HEK293 (cell line): ENCODE measurements at regions not wholly inside any gene's neighbourhood (a gene's known extent, or its start where the extent isn't known, plus 50 kb on each side); places are given as distances from the start of the nearest gene placed in this dataset.
A peak's percentile ranks its signal among the peaks of the same experiment; 100 is the strongest.
"Not testable (repeated sequence)": the region's sequence is repeated elsewhere in the genome, so short reads cannot be mapped to it uniquely, and the experiment has no call there.

Experiments used
- CTCF ChIA-PET: fragments of 350-600 bp; formaldehyde crosslinking; extraction: SDS; loops from one replicate; lab custom pipeline; 2021; ENCODE audit warnings: antibody characterized with exemption; lab: Yijun Ruan, JAX
- POLR2A ChIA-PET: fragments of 300-600 bp; formaldehyde crosslinking; extraction: SDS; loops from one replicate; lab custom pipeline; 2020; ENCODE audit warnings: antibody characterized with exemption, inconsistent platforms; lab: Yijun Ruan, JAX
- H3K27ac ChIP-seq: fragments of 200-500 bp; sonication (Bioruptor generic); 2 replicates; pipeline ENCODE4 v1.5.1; 2014; ENCODE audit warnings: low read depth, low read length, control low read depth, inconsistent platforms; ENCODE audit errors: extremely low read depth
- H3K36me3 ChIP-seq, 2 experiments: fragments of 200-500 bp in 1 of 2; sonication (Bioruptor generic) in 1 of 2; 1 replicate in 1 of 2; 2 replicates in 1 of 2; pipeline ENCODE4 v1.5.1; 2014 to 2017; ENCODE audit warnings: inconsistent platforms in 2 of 2, low read length in 2 of 2; ENCODE audit not compliant: control insufficient read depth in 2 of 2, insufficient read depth in 1 of 2
- H3K4me1 ChIP-seq: fragments of 200-500 bp; sonication (Bioruptor generic); 2 replicates; pipeline ENCODE4 v1.5.1; 2014; ENCODE audit warnings: mild to moderate bottlenecking, low read length, inconsistent platforms; ENCODE audit not compliant: control insufficient read depth, insufficient read depth
- H3K4me3 ChIP-seq: 2 replicates; pipeline ENCODE4 v1.5.1; 2011; ENCODE audit warnings: low read depth, mild to moderate bottlenecking, control low read depth, low read length, moderate library complexity
- H3K9me3 ChIP-seq: fragments of 200-500 bp; sonication (Bioruptor generic); 2 replicates; pipeline ENCODE4 v1.5.1; 2014; ENCODE audit warnings: low read depth, low read length, inconsistent platforms; ENCODE audit not compliant: control insufficient read depth, insufficient read depth
- AEBP2 ChIP-seq: fragments of 450-650 bp; formaldehyde crosslinking; IDR thresholded peaks from 2 replicates; pipeline ENCODE4 v1.5.1; 2016; ENCODE audit warnings: missing biosample characterization, missing genetic modification characterization, borderline replicate concordance
- FEZF1 ChIP-seq: fragments of 450-650 bp; formaldehyde crosslinking; IDR thresholded peaks from 2 replicates; pipeline ENCODE4 v1.5.1; 2016; ENCODE audit warnings: missing biosample characterization, missing genetic modification characterization
- IKZF3 ChIP-seq: fragments of 450-650 bp; IDR thresholded peaks from 2 replicates; pipeline ENCODE4 v1.5.0; 2018; ENCODE audit warnings: missing biosample characterization, mild to moderate bottlenecking, missing genetic modification characterization, moderate library complexity
- KLF1 ChIP-seq: fragments of 450-650 bp; formaldehyde crosslinking; IDR thresholded peaks from 2 replicates; pipeline ENCODE4 v1.5.1; 2016; ENCODE audit warnings: missing biosample characterization, missing genetic modification characterization
- MYNN ChIP-seq: fragments of 450-650 bp; formaldehyde crosslinking; IDR thresholded peaks from 2 replicates; pipeline ENCODE4 v1.5.1; 2016; ENCODE audit warnings: missing biosample characterization, missing genetic modification characterization, borderline replicate concordance
- PRDM6 ChIP-seq: fragments of 450-650 bp; formaldehyde crosslinking; IDR thresholded peaks from 2 replicates; pipeline ENCODE4 v1.5.1; 2017; ENCODE audit warnings: missing biosample characterization, missing genetic modification characterization
- SCRT2 ChIP-seq: fragments of 450-650 bp; formaldehyde crosslinking; IDR thresholded peaks from 2 replicates; pipeline ENCODE4 v1.5.1; 2016; ENCODE audit warnings: missing biosample characterization, missing genetic modification characterization
- ZBTB17 ChIP-seq: fragments of 450-650 bp; formaldehyde crosslinking; IDR thresholded peaks from 2 replicates; pipeline ENCODE4 v1.5.1; 2016; ENCODE audit warnings: missing biosample characterization, missing genetic modification characterization
- ZBTB6 ChIP-seq: fragments of 450-650 bp; formaldehyde crosslinking; IDR thresholded peaks from 2 replicates; pipeline ENCODE4 v1.5.1; 2017; ENCODE audit warnings: missing biosample characterization, missing genetic modification characterization
- ZIC2 ChIP-seq: fragments of 450-650 bp; formaldehyde crosslinking; IDR thresholded peaks from 2 replicates; pipeline ENCODE4 v1.5.1; 2016; ENCODE audit warnings: missing biosample characterization, missing genetic modification characterization
- ZNF202 ChIP-seq: fragments of 450-650 bp; formaldehyde crosslinking; IDR thresholded peaks from 2 replicates; pipeline ENCODE4 v1.5.1; 2016; ENCODE audit warnings: missing biosample characterization, missing genetic modification characterization, borderline replicate concordance
- ZNF214 ChIP-seq: fragments of 450-650 bp; formaldehyde crosslinking; IDR thresholded peaks from 2 replicates; pipeline ENCODE4 v1.5.1; 2017; ENCODE audit warnings: missing biosample characterization, mild to moderate bottlenecking, missing genetic modification characterization, borderline replicate concordance
- ZNF335 ChIP-seq: fragments of 450-650 bp; formaldehyde crosslinking; conservative IDR thresholded peaks from 2 replicates; pipeline ENCODE4 v1.5.1; 2016; ENCODE audit warnings: missing biosample characterization, missing genetic modification characterization
- ZNF366 ChIP-seq: fragments of 450-650 bp; formaldehyde crosslinking; conservative IDR thresholded peaks from 2 replicates; pipeline ENCODE4 v1.5.1; 2016; ENCODE audit warnings: missing biosample characterization, missing genetic modification characterization
- ZNF558 ChIP-seq: fragments of 450-650 bp; formaldehyde crosslinking; IDR thresholded peaks from 2 replicates; pipeline ENCODE4 v1.5.1; 2016; ENCODE audit warnings: missing biosample characterization, missing genetic modification characterization
- ZNF561 ChIP-seq: fragments of 450-650 bp; IDR thresholded peaks from 2 replicates; pipeline ENCODE4 v1.5.1; 2018; ENCODE audit warnings: missing biosample characterization, missing genetic modification characterization, borderline replicate concordance
- ZNF777 ChIP-seq: fragments of 450-650 bp; formaldehyde crosslinking; IDR thresholded peaks from 2 replicates; pipeline ENCODE4 v1.5.1; 2017; ENCODE audit warnings: missing biosample characterization, missing genetic modification characterization, borderline replicate concordance
- ZXDB ChIP-seq: fragments of 450-650 bp; formaldehyde crosslinking; IDR thresholded peaks from 2 replicates; pipeline ENCODE4 v1.5.1; 2016; ENCODE audit warnings: missing biosample characterization, missing genetic modification characterization

GRCh38 chr6:90676516-90677300 is 89.8 kb upstream of the MAP3K7 start:
- H3K36me3 ChIP-seq: no peaks in the 10 kb centered on the region
- H3K27ac ChIP-seq: no peak overlapping the region
- no peak overlapping the region for H3K4me3 ChIP-seq
- no peak for TF ChIP-seq ZNF558
- TF ChIP-seq IKZF3 (tag by site-specific recombination): peak; percentile 83; the same call in 1 of the 2 replicates
- TF ChIP-seq ZNF561 (tag by site-specific recombination): peak; percentile 36; the same call in 1 of the 2 replicates
- no peak for TF ChIP-seq ZXDB
- TF ChIP-seq ZNF335: peak; percentile 44
- no peak for TF ChIP-seq SCRT2 (tag by site-specific recombination)
- peak; percentile 5; the same call in 1 of the 2 replicates for TF ChIP-seq FEZF1
- TF ChIP-seq ZNF777 (tag by site-specific recombination): no peak
- TF ChIP-seq ZIC2 (tag by site-specific recombination): peak; percentile 87
- no peak for TF ChIP-seq AEBP2 (tag by site-specific recombination)
- TF ChIP-seq ZNF366 (tag by site-specific recombination): no peak
- no peak for TF ChIP-seq ZNF214
- TF ChIP-seq ZNF202 (tag by site-specific recombination): no peak
- peak; percentile 62 for TF ChIP-seq ZBTB17 (tag by site-specific recombination)
- TF ChIP-seq KLF1 (tag by site-specific recombination): no peak
- peak; percentile 89 for TF ChIP-seq PRDM6 (tag by site-specific recombination)
- no peak for TF ChIP-seq ZBTB6 (tag by site-specific recombination)
- peak; percentile 58 for TF ChIP-seq MYNN (tag by site-specific recombination)
- POLR2A ChIA-PET: no interaction called here
- peaks cover 19% of the 10 kb centered on the region for H3K4me1 ChIP-seq
- no peaks in the 10 kb centered on the region for H3K9me3 ChIP-seq
- CTCF ChIA-PET: no interaction called here

- H3K9me3 ChIP-seq, H3K36me3 ChIP-seq, POLR2A ChIA-PET, H3K4me3 ChIP-seq, H3K27ac ChIP-seq: not testable (repeated sequence)
- CTCF ChIA-PET: interaction anchor here (0.9 kb wide), 1 partner anchor 185 kb away, joined by 3 read pairs; no protein-coding TSS in a partner anchor
- H3K4me1 ChIP-seq: peaks cover 19% of the 10 kb centered on the region
Observed at GRCh38 chr6:90675107-90675506, 88.2 kb upstream of the MAP3K7 start.

- H3K36me3 ChIP-seq, POLR2A ChIA-PET, H3K27ac ChIP-seq, CTCF ChIA-PET, H3K4me3 ChIP-seq, H3K9me3 ChIP-seq: not testable (repeated sequence)
- H3K4me1 ChIP-seq: peaks cover 19% of the 10 kb centered on the region
Observed at GRCh38 chr6:90674077-90674476, 87.2 kb upstream of the MAP3K7 start.
